Common myeloid progenitor, CD34-positive (primary cell): ENCODE measurements at regions not wholly inside any gene's neighbourhood (a gene's known extent, or its start where the extent isn't known, plus 50 kb on each side); places are given as distances from the start of the nearest gene placed in this dataset.
A peak's percentile ranks its signal among the peaks of the same experiment; 100 is the strongest.

Experiments used
- CTCF ChIA-PET: fragments of 350-600 bp; sonication (Branson Sonifier 250); formaldehyde crosslinking; loops from one replicate; lab custom pipeline; 2021; ENCODE audit warnings: antibody characterized with exemption; lab: Charles Lee
- POLR2A ChIA-PET: fragments of 350-600 bp; sonication (Branson Sonifier 250); formaldehyde crosslinking; loops from one replicate; lab custom pipeline; 2021; ENCODE audit warnings: antibody characterized with exemption; lab: Charles Lee
- DNase-seq, 3 donors: peaks; one replicate each; pipeline versions ENCODE4 v3.0.0 to v3.0.0-alpha.2; 2013
- H3K27ac ChIP-seq, 2 experiments: 1 replicate in 1 of 2; 2 replicates in 1 of 2; pipeline ENCODE4 v1.7.0; 2013; ENCODE audit warnings: inconsistent platforms in 2 of 2, low read length in 2 of 2, mild to moderate bottlenecking in 2 of 2, low read depth in 1 of 2, moderate library complexity in 1 of 2; ENCODE audit not compliant: severe bottlenecking in 2 of 2, insufficient read depth in 1 of 2, poor library complexity in 1 of 2
- H3K27me3 ChIP-seq, 5 experiments: replicated peaks in 2 of 5; 1 replicate in 3 of 5; 2 replicates in 2 of 5; pipeline versions ENCODE4 v1.6.1 to v1.7.0; 2013; ENCODE audit warnings: low read length in 4 of 5, mild to moderate bottlenecking in 2 of 5, moderate library complexity in 2 of 5, inconsistent platforms in 1 of 5; ENCODE audit not compliant: insufficient read depth in 5 of 5, control insufficient read depth in 4 of 5
- H3K36me3 ChIP-seq, 4 experiments: 1 replicate in 2 of 4; 2 replicates in 2 of 4; pipeline versions ENCODE4 v1.6.1 to v1.7.0; 2013; ENCODE audit warnings: low read length in 3 of 4, control low read depth in 1 of 4, mild to moderate bottlenecking in 1 of 4; ENCODE audit not compliant: control insufficient read depth in 4 of 4, insufficient read depth in 4 of 4
- H3K4me1 ChIP-seq, 4 experiments: 1 replicate in 3 of 4; 2 replicates in 1 of 4; pipeline versions ENCODE4 v1.6.1 to v1.7.1; 2013; ENCODE audit warnings: low read length in 3 of 4, mild to moderate bottlenecking in 3 of 4, control low read depth in 1 of 4, inconsistent platforms in 1 of 4, moderate library complexity in 1 of 4; ENCODE audit not compliant: control insufficient read depth in 4 of 4, insufficient read depth in 4 of 4; ENCODE audit errors: control extremely low read depth in 1 of 4
- H3K4me3 ChIP-seq, 7 experiments: 1 replicate in 4 of 7; 2 replicates in 3 of 7; pipeline versions ENCODE4 v1.5.1 to v1.7.0; 2013; ENCODE audit warnings: mild to moderate bottlenecking in 7 of 7, low read length in 6 of 7, moderate library complexity in 6 of 7, inconsistent platforms in 2 of 7, low read depth in 2 of 7, control low read depth in 1 of 7; ENCODE audit not compliant: insufficient read depth in 4 of 7, control insufficient read depth in 1 of 7; ENCODE audit errors: extremely low read depth in 1 of 7
- H3K9me3 ChIP-seq, 5 experiments: 1 replicate in 4 of 5; 2 replicates in 1 of 5; pipeline versions ENCODE4 v1.6.1 to v1.7.1; 2013; ENCODE audit warnings: low read length in 4 of 5, mild to moderate bottlenecking in 2 of 5, inconsistent platforms in 1 of 5, low read depth in 1 of 5, moderate library complexity in 1 of 5; ENCODE audit not compliant: control insufficient read depth in 4 of 5, insufficient read depth in 2 of 5; ENCODE audit errors: control extremely low read depth in 1 of 5
- WGBS: methylation state at CpG from one replicate; pipeline ENCODE4 v1.1.5; 2013; ENCODE audit not compliant: insufficient coverage; 5-methylcytosine and 5-hydroxymethylcytosine counted together

- 91% methylated on average over 31 of the region's 31 CpGs for WGBS
- Histone ChIP-seq H3K9me3 (no peaks in the 10 kb centered on the region), H3K27me3 (peaks cover 0 to 21% (median 4%) of the 10 kb centered on the region in 5 experiments), H3K27ac (no peak overlapping the region), H3K36me3 (no peaks in the 10 kb centered on the region), H3K4me3 (no peak overlapping the region), H3K4me1 (peaks cover 0 to 10% (median 0%) of the 10 kb centered on the region in 4 experiments)
- ChIA-PET CTCF (interaction anchor here (1.0 to 3.2 kb wide), 11 partner anchors 8 to 842 kb away, joined by 3 to 14 read pairs (median 5); no protein-coding TSS in a partner anchor), POLR2A (no interaction called here)
- DNase-seq, result no peak
These were observed 78.8 kb downstream of the GSC start for GRCh38 chr14:94690896-94691659.

GRCh38 chr14:94690486-94690885 lies 78.3 kb downstream of the SERPINA3 start:
- CTCF ChIA-PET, result interaction anchor here (0.9 to 3.2 kb wide), 12 partner anchors 8 to 843 kb away, joined by 3 to 14 read pairs (median 4); no protein-coding TSS in a partner anchor
- H3K4me1 ChIP-seq, result peaks cover 0 to 10% (median 0%) of the 10 kb centered on the region in 4 experiments
- WGBS, result 32% methylated on average over 10 of the region's 14 CpGs

GRCh38 chr14:94689985-94690400 lies 77.8 kb downstream of the SERPINA3 start:
- ChIA-PET POLR2A (no interaction called here), CTCF (interaction anchor here (0.7 to 3.2 kb wide), 13 partner anchors 9 to 843 kb away, joined by 3 to 14 read pairs (median 4); no protein-coding TSS in a partner anchor)
- H3K9me3 ChIP-seq, result no peaks in the 10 kb centered on the region
- WGBS, result 42% methylated on average over 18 of the region's 18 CpGs
- peaks cover 0 to 10% (median 0%) of the 10 kb centered on the region in 4 experiments for H3K4me1 ChIP-seq
- H3K4me3 ChIP-seq, result peak overlapping the region in 1 of 7 experiments; percentile 58
- DNase-seq, result no peak
- H3K27me3 ChIP-seq, result peaks cover 0 to 21% (median 4%) of the 10 kb centered on the region in 5 experiments
- no peaks in the 10 kb centered on the region for H3K36me3 ChIP-seq
- H3K27ac ChIP-seq, result no peak overlapping the region

More at GRCh38 chr14:94690486-94690885, 78.3 kb downstream of the SERPINA3 start:
- H3K4me3 ChIP-seq, result no peak overlapping the region
- no peaks in the 10 kb centered on the region for H3K9me3 ChIP-seq
- no peak overlapping the region for H3K27ac ChIP-seq
- no peaks in the 10 kb centered on the region for H3K36me3 ChIP-seq
- peaks cover 0 to 21% (median 4%) of the 10 kb centered on the region in 5 experiments for H3K27me3 ChIP-seq
- POLR2A ChIA-PET, result no interaction called here
- peak in 1 of 3 donors; percentile 39 for DNase-seq

GRCh38 chr14:94689218-94689984 lies 77.2 kb downstream of the SERPINA3 start:
- Histone ChIP-seq H3K36me3 (no peaks in the 10 kb centered on the region), H3K4me1 (peaks cover 0 to 10% (median 0%) of the 10 kb centered on the region in 4 experiments), H3K27ac (no peak overlapping the region), H3K9me3 (no peaks in the 10 kb centered on the region), H3K4me3 (peak overlapping the region in 2 of 7 experiments; percentile 26 to 59), H3K27me3 (peaks cover 0 to 21% (median 4%) of the 10 kb centered on the region in 5 experiments)
- DNase-seq, result peak; percentile 40 to 65 (median 62)
- WGBS, result 16% methylated on average over 28 of the region's 35 CpGs
- CTCF ChIA-PET, result interaction anchor here (0.7 to 3.2 kb wide), 12 partner anchors 9 to 413 kb away, joined by 3 to 14 read pairs (median 4); no protein-coding TSS in a partner anchor
- POLR2A ChIA-PET, result no interaction called here

- CTCF ChIA-PET, result interaction anchor here (0.9 to 1.6 kb wide), 2 partner anchors 18 to 62 kb away, joined by 3 to 6 read pairs; no protein-coding TSS in a partner anchor
- POLR2A ChIA-PET, result no interaction called here
- no peak for DNase-seq
- Histone ChIP-seq H3K36me3 (no peaks in the 10 kb centered on the region), H3K4me3 (no peak overlapping the region), H3K4me1 (peaks cover 0 to 10% (median 0%) of the 10 kb centered on the region in 4 experiments), H3K27me3 (peaks cover 0 to 30% (median 5%) of the 10 kb centered on the region in 5 experiments), H3K27ac (no peak overlapping the region), H3K9me3 (no peaks in the 10 kb centered on the region)
- WGBS, result 96% methylated on average over 13 of the region's 13 CpGs
These were observed 74.4 kb downstream of the SERPINA3 start for GRCh38 chr14:94686511-94687160.

- 86% methylated on average over 4 of the region's 9 CpGs for WGBS
- Histone ChIP-seq H3K27me3 (peaks cover 0 to 29% (median 5%) of the 10 kb centered on the region in 5 experiments), H3K9me3 (peaks cover 0 to 2% (median 0%) of the 10 kb centered on the region in 5 experiments), H3K27ac (no peak overlapping the region), H3K36me3 (no peaks in the 10 kb centered on the region), H3K4me3 (no peak overlapping the region), H3K4me1 (peaks cover 0 to 10% (median 0%) of the 10 kb centered on the region in 4 experiments)
- DNase-seq, result no peak
- ChIA-PET POLR2A (no interaction called here), CTCF (interaction anchor here (1.6 kb wide), 1 partner anchor 63 kb away, joined by 6 read pairs; no protein-coding TSS in a partner anchor)
These were observed 73.7 kb downstream of the SERPINA3 start for GRCh38 chr14:94685681-94686485.
